GM18508 (cell line): ENCODE measurements at regions not wholly inside any gene's neighbourhood (a gene's known extent, or its start where the extent isn't known, plus 50 kb on each side); places are given as distances from the start of the nearest gene placed in this dataset.

ENCODE experiments used
- ATAC-seq: cut with Tn5 transposase; IDR thresholded peaks from one replicate; pipeline ENCODE4 v1.9.1; 2021; ENCODE audit warnings: moderate number of reproducible peaks; ENCODE audit not compliant: insufficient read depth, unreplicated experiment

- ATAC-seq: no peak
These were observed 604.8 kb downstream of the BNC2 start for GRCh38 chr9:16265688-16266087.

- ATAC-seq: no peak
These were observed 603.7 kb downstream of the BNC2 start for GRCh38 chr9:16266648-16267276.

- no peak for ATAC-seq
These were observed 603.0 kb downstream of the BNC2 start for GRCh38 chr9:16267281-16268066.

- ATAC-seq: no peak
These were observed 602.2 kb downstream of the BNC2 start for GRCh38 chr9:16268067-16268881.

- ATAC-seq: no peak
These were observed 598.5 kb downstream of the BNC2 start for GRCh38 chr9:16271967-16272366.

- no peak for ATAC-seq
These were observed 597.7 kb downstream of the BNC2 start for GRCh38 chr9:16272776-16273175.

GRCh38 chr9:16275795-16276624 lies 594.5 kb downstream of the BNC2 start:
- no peak for ATAC-seq

- ATAC-seq: no peak
These were observed 593.6 kb downstream of the BNC2 start for GRCh38 chr9:16276866-16277265.

- ATAC-seq: no peak
These were observed 593.0 kb downstream of the BNC2 start for GRCh38 chr9:16277471-16277960.

GRCh38 chr9:16278326-16278999 lies 592.0 kb downstream of the BNC2 start:
- no peak for ATAC-seq

- no peak for ATAC-seq
These were observed 588.8 kb downstream of the BNC2 start for GRCh38 chr9:16281707-16282106.

- no peak for ATAC-seq
These were observed 588.3 kb downstream of the BNC2 start for GRCh38 chr9:16282216-16282615.

GRCh38 chr9:16282718-16283117 lies 587.8 kb downstream of the BNC2 start:
- no peak for ATAC-seq

GRCh38 chr9:16286160-16286559 lies 584.3 kb downstream of the BNC2 start:
- ATAC-seq: no peak

GRCh38 chr9:16289639-16290038 lies 580.8 kb downstream of the BNC2 start:
- no peak for ATAC-seq

- no peak for ATAC-seq
These were observed 580.3 kb downstream of the BNC2 start for GRCh38 chr9:16290169-16290568.

- ATAC-seq: no peak
These were observed 578.5 kb downstream of the BNC2 start for GRCh38 chr9:16291921-16292320.

GRCh38 chr9:16293610-16294009 lies 576.9 kb downstream of the BNC2 start:
- ATAC-seq: no peak

GRCh38 chr9:16294133-16294770 lies 576.2 kb downstream of the BNC2 start:
- no peak for ATAC-seq
